ENCODE measurements at regions not wholly inside any gene's neighbourhood (a gene's known extent, or its start where the extent isn't known, plus 50 kb on each side); places are given as distances from the start of the nearest gene placed in this dataset.

- TF ChIP-seq CTCF (IDR thresholded peaks at IDR 0.05): no peak
- no peak for TF ChIP-seq POLR2A (IDR thresholded peaks at IDR 0.05)
Observed at GRCh38 chr16:6144463-6144862, 1046.9 kb upstream of the EEF2KMT start.

All from breast epithelium (tissue), 3 donors.